AG08395 (cell line): ENCODE measurements at regions not wholly inside any gene's neighbourhood (a gene's known extent, or its start where the extent isn't known, plus 50 kb on each side); places are given as distances from the start of the nearest gene placed in this dataset.

Source experiments
- DNase-seq: peaks from one replicate; pipeline ENCODE4 v3.0.0; 2012; ENCODE audit warnings: mixed read lengths, low spot score

GRCh38 chr10:131651674-131652437 lies 249.0 kb upstream of the PPP2R2D start:
- DNase-seq = no peak

- no peak for DNase-seq
These were observed 248.2 kb upstream of the PPP2R2D start for GRCh38 chr10:131652438-131653139.

- DNase-seq = no peak
These were observed 247.7 kb upstream of the PPP2R2D start for GRCh38 chr10:131653140-131653539.

DNA sequence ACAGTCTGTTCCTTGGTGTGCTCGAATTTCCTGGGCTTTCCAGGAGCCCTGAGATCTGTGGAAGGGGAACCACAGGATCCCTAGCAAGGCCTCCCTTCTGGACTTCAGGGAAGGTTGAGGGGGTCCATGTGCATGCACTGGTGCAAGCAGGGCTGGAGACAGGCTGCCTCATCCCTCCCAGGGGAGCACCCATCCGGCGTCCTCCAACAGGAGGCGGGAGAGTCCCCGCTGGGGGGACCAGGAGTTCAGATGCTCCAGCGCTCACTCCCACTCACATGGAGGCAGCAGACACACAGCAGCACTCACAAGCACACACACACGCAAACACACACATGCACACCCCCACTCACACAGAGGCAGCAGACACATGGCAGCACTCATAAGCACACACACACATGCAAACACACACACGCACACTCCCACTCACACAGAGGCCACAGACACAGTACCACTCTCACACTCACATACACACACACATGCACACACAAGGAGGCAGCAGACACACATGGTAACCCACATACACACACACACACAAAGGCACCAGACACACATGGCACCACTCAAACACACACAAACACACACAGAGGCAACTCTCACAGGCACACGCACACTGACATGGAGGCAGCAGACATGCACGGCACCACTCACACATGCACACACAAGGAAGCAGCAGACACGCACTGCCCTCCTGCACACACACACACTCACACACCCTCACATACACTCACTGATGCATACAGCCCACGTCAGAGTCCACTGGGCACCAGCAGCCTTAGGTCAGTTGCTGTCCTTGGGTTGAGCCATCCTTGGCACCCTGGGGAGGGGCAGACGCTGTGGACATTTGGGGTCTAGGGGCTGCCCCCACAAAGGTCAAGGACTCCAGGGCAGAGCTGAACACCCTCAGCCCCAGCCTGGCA lies 247.0 kb upstream of the PPP2R2D start:
- DNase-seq = no peak

DNA sequence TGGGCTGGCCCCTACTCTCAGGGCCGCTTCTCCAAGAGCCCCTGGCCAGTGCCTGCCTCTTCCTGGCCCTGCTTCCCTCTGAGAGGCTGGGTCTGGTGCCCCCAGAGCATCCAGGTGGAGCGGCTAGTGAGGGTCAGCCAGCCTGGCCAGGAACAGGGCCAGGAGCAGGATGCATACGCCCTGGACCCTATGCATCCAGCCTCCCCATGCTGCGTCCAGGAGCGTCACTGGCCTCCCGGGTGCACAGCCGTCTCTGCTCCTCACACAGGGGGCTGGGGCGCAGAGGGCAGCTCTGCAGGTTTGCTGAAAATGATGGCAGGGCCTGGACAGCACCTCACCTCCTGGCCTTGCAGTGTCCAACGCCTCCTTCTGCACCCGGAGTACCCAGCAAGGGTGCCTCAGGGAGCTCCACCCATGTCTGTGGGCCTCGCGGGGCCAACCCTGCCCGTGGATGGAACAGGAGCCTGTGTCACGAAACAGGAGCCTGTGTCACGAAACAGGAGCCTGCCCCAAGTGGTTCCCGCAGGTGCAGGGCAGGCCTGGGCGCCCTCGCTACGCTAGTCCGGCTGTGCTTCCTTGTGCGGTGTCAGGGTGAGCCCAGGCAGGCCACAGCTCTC lies 246.2 kb upstream of the PPP2R2D start:
- no peak for DNase-seq

DNA sequence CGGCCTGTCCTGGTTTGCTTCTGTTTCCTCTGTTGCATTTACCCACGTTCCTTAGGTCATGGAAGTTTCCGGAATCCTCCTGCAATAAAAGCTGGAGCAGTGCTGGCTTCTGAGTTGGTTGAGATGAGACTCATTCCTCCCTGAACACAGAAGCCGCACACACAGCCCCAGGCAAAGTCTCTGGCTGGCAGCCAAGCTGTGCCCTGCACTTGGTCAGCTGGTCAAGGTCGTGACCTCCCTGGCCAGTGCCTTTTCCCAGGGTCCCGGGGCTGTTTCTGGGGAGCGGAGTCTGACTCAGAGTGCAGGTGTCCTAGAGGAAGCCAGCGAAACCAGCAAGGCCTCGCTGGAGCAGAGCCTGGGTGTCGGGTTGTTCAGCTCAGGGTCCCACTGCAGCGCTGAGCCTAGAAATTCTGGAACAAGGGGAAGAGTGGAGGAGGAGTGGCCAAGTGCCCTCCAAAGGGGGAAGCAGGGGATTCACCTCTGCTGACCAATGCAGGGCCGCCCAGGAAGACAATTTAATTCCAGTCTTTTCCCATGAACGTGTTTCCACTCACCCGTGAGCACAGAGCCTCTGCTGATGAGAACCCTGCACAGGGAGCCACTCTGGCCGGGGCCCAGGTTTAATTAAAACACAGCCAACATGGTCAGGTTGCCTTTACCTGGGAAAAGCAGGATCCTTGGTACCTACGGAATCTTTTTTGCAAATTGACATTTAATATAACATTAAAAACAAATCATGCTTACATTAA lies 245.5 kb upstream of the PPP2R2D start:
- no peak for DNase-seq

- no peak for DNase-seq
These were observed 244.8 kb upstream of the PPP2R2D start for GRCh38 chr10:131656009-131656408.

GRCh38 chr10:131656431-131656841 lies 244.4 kb upstream of the PPP2R2D start:
- DNase-seq = no peak

DNA sequence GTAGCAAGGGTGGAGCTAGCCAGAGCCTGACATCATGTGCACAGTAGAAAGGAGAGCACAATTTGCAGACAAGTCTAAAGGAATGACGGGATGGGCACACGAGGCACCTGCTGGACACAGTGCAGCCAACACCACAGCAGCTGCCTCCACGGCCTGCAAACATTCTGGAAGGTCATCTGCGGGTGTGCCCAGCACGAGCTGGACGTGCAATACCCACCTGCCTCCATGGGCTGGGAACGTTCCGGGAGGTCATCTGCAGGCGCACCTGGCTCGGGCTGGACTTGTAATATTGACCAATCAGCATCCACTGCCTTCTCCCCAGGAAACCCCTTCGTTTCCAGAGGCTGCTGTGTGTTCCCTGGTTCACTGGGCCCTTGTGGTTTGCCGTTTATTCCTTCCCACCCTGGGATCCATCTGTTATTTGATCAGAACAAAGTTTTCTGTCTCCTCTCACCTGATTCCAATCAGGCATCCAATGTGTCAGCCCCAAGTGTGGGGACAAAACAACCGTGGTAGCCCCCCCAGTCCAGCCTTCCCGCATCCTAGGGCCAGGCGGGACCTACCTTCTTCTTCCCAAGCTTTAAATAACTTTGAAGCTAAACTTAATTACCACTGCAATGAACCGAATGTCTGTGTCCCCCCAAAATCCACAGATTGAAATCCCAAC lies 243.4 kb upstream of the PPP2R2D start:
- no peak for DNase-seq

DNA sequence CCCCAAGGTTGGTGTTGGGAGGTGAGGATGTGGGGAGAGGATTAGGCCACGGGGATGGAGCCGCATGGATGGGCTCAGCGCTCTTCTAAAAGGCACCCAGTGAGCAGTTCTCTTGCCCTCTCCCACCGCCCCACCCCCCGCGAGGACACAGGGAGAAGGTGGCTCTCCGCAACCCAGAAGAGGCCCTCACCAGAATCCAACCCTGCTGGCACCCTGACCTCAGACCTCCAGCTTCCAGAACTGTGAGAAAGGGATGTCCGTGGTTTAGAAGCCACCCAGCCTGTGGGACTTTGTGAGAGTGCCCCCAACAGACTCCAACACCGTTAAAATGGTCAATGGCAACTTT lies 242.8 kb upstream of the PPP2R2D start:
- no peak for DNase-seq

DNA sequence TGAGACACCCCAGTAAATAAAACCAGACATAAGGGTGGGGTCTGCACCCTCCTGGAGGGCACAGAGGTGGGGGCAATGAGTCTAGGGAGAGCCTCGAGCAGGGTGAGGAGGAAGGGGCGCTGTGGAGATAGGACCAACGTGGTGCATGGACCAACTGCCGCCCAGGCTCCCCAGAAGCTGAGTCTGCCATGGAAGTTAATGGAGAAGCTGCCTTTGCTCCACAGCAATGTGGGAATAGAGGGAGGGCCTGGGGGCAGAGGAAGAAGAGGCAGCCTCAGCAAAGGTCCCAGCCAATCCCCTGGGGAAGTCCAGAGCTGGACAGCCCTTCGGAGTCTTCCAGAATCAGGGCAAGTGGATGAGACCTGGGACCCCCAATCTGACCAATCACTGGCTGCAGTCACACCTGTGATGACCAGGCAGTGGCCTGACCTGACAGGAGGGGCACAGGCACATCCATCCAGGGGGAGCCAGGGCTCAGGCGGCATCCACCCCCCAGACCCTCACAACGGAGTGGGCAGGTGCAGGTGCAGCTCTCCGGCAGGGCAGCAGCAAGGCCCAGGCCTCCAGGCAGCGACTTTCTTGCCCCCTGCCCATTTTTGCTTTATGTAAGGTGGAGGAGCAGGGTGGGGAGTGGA lies 242.2 kb upstream of the PPP2R2D start:
- DNase-seq = no peak

GRCh38 chr10:131660427-131660826 lies 240.4 kb upstream of the PPP2R2D start:
- DNase-seq = no peak

GRCh38 chr10:131662851-131663250 lies 238.0 kb upstream of the PPP2R2D start:
- no peak for DNase-seq

- DNase-seq = no peak
These were observed 237.5 kb upstream of the PPP2R2D start for GRCh38 chr10:131663351-131663750.

DNA sequence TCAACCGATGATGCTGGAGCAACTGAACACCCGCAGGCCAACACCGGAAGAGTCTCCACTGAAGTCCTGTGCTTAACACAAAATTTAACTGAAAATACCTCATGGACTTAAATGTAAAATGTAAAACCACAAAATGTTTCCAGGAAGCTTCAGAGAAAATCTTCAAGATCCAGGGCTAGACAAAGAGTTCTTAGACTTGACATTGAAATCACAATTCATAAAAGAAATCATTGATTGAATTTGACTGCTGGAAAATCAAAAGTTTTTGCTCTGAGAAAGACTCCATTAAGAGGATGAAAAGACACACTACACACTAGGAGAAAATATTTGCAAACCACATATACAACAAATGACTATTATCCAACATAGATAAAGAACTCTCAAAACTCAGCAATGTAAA lies 234.7 kb upstream of the PPP2R2D start:
- DNase-seq = no peak

- DNase-seq = no peak
These were observed 233.8 kb upstream of the PPP2R2D start for GRCh38 chr10:131667047-131667446.

DNA sequence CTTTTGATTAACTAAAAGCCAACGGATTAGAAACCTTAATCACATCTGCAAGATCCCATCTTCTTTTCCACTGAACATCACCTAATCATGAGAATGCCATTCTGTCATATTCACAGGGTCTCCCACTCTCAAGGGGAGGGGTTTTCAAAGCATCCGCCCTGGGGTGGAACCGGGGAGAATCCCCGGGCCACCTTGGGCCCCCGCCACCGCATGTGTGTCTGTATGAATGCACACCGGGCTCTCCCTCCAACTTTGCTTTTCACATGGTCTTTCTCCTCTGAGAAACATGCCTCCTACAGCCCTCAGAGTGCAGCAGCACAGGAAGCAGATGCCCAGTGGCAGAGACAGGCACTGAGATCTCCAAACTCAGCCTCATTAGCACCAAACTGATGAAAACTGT lies 233.2 kb upstream of the PPP2R2D start:
- no peak for DNase-seq

DNA sequence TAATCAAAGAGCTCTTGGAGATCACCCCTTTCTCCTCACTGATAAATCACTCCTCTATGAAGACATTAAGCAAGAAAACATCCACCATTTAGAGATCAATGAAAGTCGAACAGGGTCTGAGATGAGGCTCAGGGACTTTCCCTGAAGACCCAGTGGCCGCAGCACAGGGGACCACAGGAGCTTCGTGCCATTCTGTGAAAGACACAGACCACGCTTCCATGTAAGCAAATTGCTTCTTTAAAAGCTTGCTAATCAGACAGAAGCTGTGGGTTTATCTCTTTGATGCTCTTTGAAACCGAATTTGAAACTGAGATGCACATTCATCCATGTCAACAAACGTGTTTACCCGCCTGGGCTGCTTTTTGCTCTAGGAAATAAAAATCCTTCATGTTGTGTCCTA lies 231.9 kb upstream of the PPP2R2D start:
- no peak for DNase-seq

DNA sequence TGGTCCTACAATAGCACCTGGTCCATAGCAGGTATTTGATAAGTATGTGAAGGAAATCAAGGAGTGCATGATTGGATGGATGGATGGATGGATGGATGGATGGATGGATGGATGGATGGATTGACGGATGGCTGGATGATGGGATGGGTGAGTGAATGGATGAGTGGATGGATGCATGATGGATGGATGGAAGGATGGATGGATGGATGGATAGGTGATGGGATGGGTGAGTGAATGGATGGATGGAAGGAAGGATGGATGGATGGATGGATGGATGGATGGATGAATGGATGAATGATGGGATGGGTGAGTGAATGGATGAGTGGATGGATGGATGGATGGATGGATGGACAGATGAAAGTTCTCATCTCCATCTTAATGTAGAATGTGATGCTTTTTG lies 231.0 kb upstream of the PPP2R2D start:
- DNase-seq = no peak

DNA sequence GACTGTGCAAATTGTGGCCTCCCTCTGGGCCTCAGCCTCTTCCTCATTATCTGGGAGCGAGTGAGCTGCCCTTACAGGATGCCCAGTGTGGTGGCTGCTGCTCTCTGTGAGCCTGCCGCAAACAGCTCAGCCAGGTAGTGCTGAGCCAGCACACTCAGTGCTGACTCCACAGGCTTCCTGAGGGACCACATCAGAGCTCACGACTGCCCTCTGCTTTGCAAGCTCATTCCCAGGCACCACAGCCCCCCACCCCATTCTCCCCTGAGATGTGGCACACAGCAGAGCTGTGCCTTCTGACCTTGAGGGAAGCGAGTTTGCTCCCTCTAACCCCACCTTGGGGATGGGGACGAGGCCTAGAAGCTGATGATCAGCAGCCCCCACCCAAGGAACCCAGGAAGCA lies 230.5 kb upstream of the PPP2R2D start:
- DNase-seq = no peak

DNA sequence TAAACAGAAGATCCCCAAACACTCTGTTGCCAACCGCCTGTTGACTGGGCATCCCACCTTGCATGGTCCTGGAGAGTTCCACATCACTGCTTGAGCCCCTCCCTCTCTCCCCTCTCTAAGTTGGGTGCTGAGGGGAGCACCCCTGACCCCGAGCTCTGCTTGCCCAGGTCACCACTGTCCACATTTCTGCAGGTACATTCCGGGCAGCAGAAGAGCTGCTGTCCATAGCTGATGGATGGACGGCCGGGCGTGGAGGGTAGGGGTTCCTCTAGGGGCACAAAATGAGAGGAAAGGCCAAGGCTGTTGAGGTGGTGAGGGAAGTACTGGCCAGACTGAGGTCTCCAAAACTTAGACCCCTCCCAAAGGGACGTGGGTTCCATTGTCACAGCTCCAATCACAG lies 227.4 kb upstream of the PPP2R2D start:
- DNase-seq = no peak
